SW480 (cell line): ENCODE measurements at regions not wholly inside any gene's neighbourhood (a gene's known extent, or its start where the extent isn't known, plus 50 kb on each side); places are given as distances from the start of the nearest gene placed in this dataset.
"Not testable (repeated sequence)": the region's sequence is repeated elsewhere in the genome, so short reads cannot be mapped to it uniquely, and the experiment has no call there.

ENCODE experiments used
- DNase-seq: peaks from one replicate; pipeline ENCODE4 v3.0.0-alpha.2; 2016; ENCODE audit warnings: low spot score

- not testable (repeated sequence) for DNase-seq
Observed at GRCh38 chr16:32845572-32845971, 169.6 kb upstream of the TP53TG3 start.

GRCh38 chr16:32842844-32843243 is 166.9 kb upstream of the TP53TG3 start:
- DNase-seq, result not testable (repeated sequence)

GRCh38 chr16:32807280-32807679 is 131.3 kb upstream of the TP53TG3 start:
- DNase-seq, result not testable (repeated sequence)

- not testable (repeated sequence) for DNase-seq
Observed at GRCh38 chr16:32805639-32806038, 129.7 kb upstream of the TP53TG3 start.
